ENCODE measurements at regions not wholly inside any gene's neighbourhood (a gene's known extent, or its start where the extent isn't known, plus 50 kb on each side); places are given as distances from the start of the nearest gene placed in this dataset.
"Not testable (repeated sequence)": the region's sequence is repeated elsewhere in the genome, so short reads cannot be mapped to it uniquely, and the experiment has no call there.

- Histone ChIP-seq H3K36me3 (ENCODE audit: insufficient read depth, low read length) (no peaks in the 10 kb centered on the region), H3K4me1 (ENCODE audit: insufficient read depth, low read length) (no peaks in the 10 kb centered on the region), H3K9me3 (ENCODE audit: control insufficient read depth, insufficient read depth, low read length) (no peaks in the 10 kb centered on the region; the same call in 1 of the 2 replicates), H3K9ac (ENCODE audit: low read depth, low read length) (no peak overlapping the region)
These were observed 56.3 kb upstream of the PRDM9 start for GRCh38 chr5:23451156-23451555.

- H3K9ac ChIP-seq (ENCODE audit: low read depth, low read length), result no peak overlapping the region
- no peaks in the 10 kb centered on the region for H3K9me3 ChIP-seq (ENCODE audit: control insufficient read depth, insufficient read depth, low read length)
- H3K4me1 ChIP-seq (ENCODE audit: insufficient read depth, low read length), result no peaks in the 10 kb centered on the region
- H3K36me3 ChIP-seq (ENCODE audit: insufficient read depth, low read length), result no peaks in the 10 kb centered on the region
These were observed 57.2 kb upstream of the PRDM9 start for GRCh38 chr5:23450187-23450586.

- Histone ChIP-seq H3K36me3 (ENCODE audit: insufficient read depth, low read length) (no peaks in the 10 kb centered on the region), H3K9me3 (ENCODE audit: control insufficient read depth, insufficient read depth, low read length) (no peaks in the 10 kb centered on the region), H3K4me1 (ENCODE audit: insufficient read depth, low read length) (no peaks in the 10 kb centered on the region), H3K9ac (ENCODE audit: low read depth, low read length) (no peak overlapping the region)
These were observed 58.8 kb upstream of the PRDM9 start for GRCh38 chr5:23448627-23449026.

- no peaks in the 10 kb centered on the region for H3K36me3 ChIP-seq (ENCODE audit: insufficient read depth, low read length)
- no peak overlapping the region for H3K9ac ChIP-seq (ENCODE audit: low read depth, low read length)
- H3K9me3 ChIP-seq (ENCODE audit: control insufficient read depth, insufficient read depth, low read length), result no peaks in the 10 kb centered on the region
- no peaks in the 10 kb centered on the region for H3K4me1 ChIP-seq (ENCODE audit: insufficient read depth, low read length)
These were observed 61.0 kb upstream of the PRDM9 start for GRCh38 chr5:23446424-23446823.

GRCh38 chr5:23445573-23445972 lies 61.8 kb upstream of the PRDM9 start:
- Histone ChIP-seq H3K9me3 (ENCODE audit: control insufficient read depth, insufficient read depth, low read length) (no peaks in the 10 kb centered on the region), H3K36me3 (ENCODE audit: insufficient read depth, low read length) (no peaks in the 10 kb centered on the region)

GRCh38 chr5:23440703-23441102 lies 66.7 kb upstream of the PRDM9 start:
- Histone ChIP-seq H3K4me1 (ENCODE audit: insufficient read depth, low read length) (no peaks in the 10 kb centered on the region), H3K9ac (ENCODE audit: low read depth, low read length) (no peak overlapping the region), H3K9me3 (ENCODE audit: control insufficient read depth, insufficient read depth, low read length) (no peaks in the 10 kb centered on the region), H3K36me3 (ENCODE audit: insufficient read depth, low read length) (no peaks in the 10 kb centered on the region)

More at GRCh38 chr5:23445573-23445972, 61.8 kb upstream of the PRDM9 start:
- no peak overlapping the region for H3K9ac ChIP-seq (ENCODE audit: low read depth, low read length)
- no peaks in the 10 kb centered on the region for H3K4me1 ChIP-seq (ENCODE audit: insufficient read depth, low read length)

GRCh38 chr5:23437011-23437410 lies 70.4 kb upstream of the PRDM9 start:
- Histone ChIP-seq H3K4me1 (ENCODE audit: insufficient read depth, low read length) (no peaks in the 10 kb centered on the region), H3K36me3 (ENCODE audit: insufficient read depth, low read length) (no peaks in the 10 kb centered on the region), H3K9me3 (ENCODE audit: control insufficient read depth, insufficient read depth, low read length) (no peaks in the 10 kb centered on the region), H3K9ac (ENCODE audit: low read depth, low read length) (no peak overlapping the region)

GRCh38 chr5:23433534-23434315 lies 73.7 kb upstream of the PRDM9 start:
- H3K4me1 ChIP-seq (ENCODE audit: insufficient read depth, low read length), result no peaks in the 10 kb centered on the region
- H3K9me3 ChIP-seq (ENCODE audit: control insufficient read depth, insufficient read depth, low read length), result no peaks in the 10 kb centered on the region
- no peaks in the 10 kb centered on the region for H3K36me3 ChIP-seq (ENCODE audit: insufficient read depth, low read length)
- H3K9ac ChIP-seq (ENCODE audit: low read depth, low read length), result no peak overlapping the region

- Histone ChIP-seq H3K9me3 (ENCODE audit: control insufficient read depth, insufficient read depth, low read length) (no peaks in the 10 kb centered on the region), H3K9ac (ENCODE audit: low read depth, low read length) (no peak overlapping the region), H3K36me3 (ENCODE audit: insufficient read depth, low read length) (no peaks in the 10 kb centered on the region), H3K4me1 (ENCODE audit: insufficient read depth, low read length) (peaks cover 4% of the 10 kb centered on the region; the same call in 1 of the 2 replicates)
These were observed 78.7 kb upstream of the PRDM9 start for GRCh38 chr5:23428705-23429104.

- H3K4me1 ChIP-seq (ENCODE audit: insufficient read depth, low read length); H3K9me3 ChIP-seq (ENCODE audit: control insufficient read depth, insufficient read depth, low read length); H3K9ac ChIP-seq (ENCODE audit: low read depth, low read length); H3K36me3 ChIP-seq (ENCODE audit: insufficient read depth, low read length): not testable (repeated sequence)
These were observed 87.2 kb upstream of the PRDM9 start for GRCh38 chr5:23420214-23420613.

- H3K36me3 ChIP-seq (ENCODE audit: insufficient read depth, low read length), result no peaks in the 10 kb centered on the region
- no peak overlapping the region for H3K9ac ChIP-seq (ENCODE audit: low read depth, low read length)
- H3K9me3 ChIP-seq (ENCODE audit: control insufficient read depth, insufficient read depth, low read length), result no peaks in the 10 kb centered on the region
- no peaks in the 10 kb centered on the region for H3K4me1 ChIP-seq (ENCODE audit: insufficient read depth, low read length)
These were observed 88.3 kb upstream of the PRDM9 start for GRCh38 chr5:23419115-23419514.

- Histone ChIP-seq H3K4me1 (ENCODE audit: insufficient read depth, low read length) (no peaks in the 10 kb centered on the region), H3K9ac (ENCODE audit: low read depth, low read length) (no peak overlapping the region), H3K9me3 (ENCODE audit: control insufficient read depth, insufficient read depth, low read length) (no peaks in the 10 kb centered on the region), H3K36me3 (ENCODE audit: insufficient read depth, low read length) (no peaks in the 10 kb centered on the region)
These were observed 94.9 kb upstream of the PRDM9 start for GRCh38 chr5:23412515-23412914.

- H3K9ac ChIP-seq (ENCODE audit: low read depth, low read length), result no peak overlapping the region
- H3K4me1 ChIP-seq (ENCODE audit: insufficient read depth, low read length), result no peaks in the 10 kb centered on the region
- no peaks in the 10 kb centered on the region for H3K36me3 ChIP-seq (ENCODE audit: insufficient read depth, low read length)
- no peaks in the 10 kb centered on the region for H3K9me3 ChIP-seq (ENCODE audit: control insufficient read depth, insufficient read depth, low read length)
These were observed 95.4 kb upstream of the PRDM9 start for GRCh38 chr5:23411994-23412393.

GRCh38 chr5:23411200-23411599 lies 96.2 kb upstream of the PRDM9 start:
- no peaks in the 10 kb centered on the region for H3K9me3 ChIP-seq (ENCODE audit: control insufficient read depth, insufficient read depth, low read length)
- no peaks in the 10 kb centered on the region for H3K36me3 ChIP-seq (ENCODE audit: insufficient read depth, low read length)
- H3K4me1 ChIP-seq (ENCODE audit: insufficient read depth, low read length), result no peaks in the 10 kb centered on the region
- no peak overlapping the region; the same call in 1 of the 2 replicates for H3K9ac ChIP-seq (ENCODE audit: low read depth, low read length)

- not testable (repeated sequence) for H3K9ac ChIP-seq (ENCODE audit: low read depth, low read length); H3K36me3 ChIP-seq (ENCODE audit: insufficient read depth, low read length); H3K4me1 ChIP-seq (ENCODE audit: insufficient read depth, low read length); H3K9me3 ChIP-seq (ENCODE audit: control insufficient read depth, insufficient read depth, low read length)
These were observed 96.6 kb upstream of the PRDM9 start for GRCh38 chr5:23410775-23411174.
